ENCODE measurements at regions not wholly inside any gene's neighbourhood (a gene's known extent, or its start where the extent isn't known, plus 50 kb on each side); places are given as distances from the start of the nearest gene placed in this dataset.

GRCh38 chrX:44062840-44063239 is 89.7 kb upstream of the NDP start:
- Histone ChIP-seq H3K9me3 (replicated peaks; ENCODE audit: control insufficient read depth, insufficient read depth, low read length) (no peaks in the 10 kb centered on the region), H2AFZ (ENCODE audit: low read depth, low read length) (no peak overlapping the region), H3K79me2 (ENCODE audit: control insufficient read depth, insufficient read depth, low read length) (no peaks in the 10 kb centered on the region), H3K27me3 (ENCODE audit: control insufficient read depth in 2 of 2, insufficient read depth in 2 of 2, low read length in 2 of 2) (no peaks in the 10 kb centered on the region), H3K4me2 (ENCODE audit: insufficient read depth, low read length) (no peak overlapping the region), H3K27ac (ENCODE audit: insufficient read depth, low read depth, low read length) (no peak overlapping the region), H3K4me3 (replicated peaks in 1 of 3; ENCODE audit: insufficient read depth in 1 of 3, low read depth in 1 of 3, low read length in 3 of 3) (no peak overlapping the region), H3K9me1 (replicated peaks; ENCODE audit: control insufficient read depth, extremely low read depth, insufficient read depth, low read length) (no peaks in the 10 kb centered on the region), H3K4me1 (ENCODE audit: control insufficient read depth, extremely low read depth, insufficient read depth, low read length) (no peaks in the 10 kb centered on the region), H4K20me1 (replicated peaks; ENCODE audit: control insufficient read depth, extremely low read depth, insufficient read depth, low read length) (no peaks in the 10 kb centered on the region), H3K36me3 (ENCODE audit: control insufficient read depth in 2 of 2, extremely low read depth in 1 of 2, insufficient read depth in 2 of 2, low read length in 2 of 2) (no peaks in the 10 kb centered on the region), H3K9ac (replicated peaks; ENCODE audit: extremely low read depth, insufficient read depth, low read length) (no peak overlapping the region)
- no peak for FAIRE-seq
- no TSS peak for BruUV-seq (replicated peaks)
- dilution Hi-C loops (cut with MboI; ENCODE audit: extremely low pct_ligation_motif_present, low sequenced_read_pairs) (no loop called here), intact Hi-C loops (cut with micrococcal nuclease) (no loop called here)
- ChIA-PET CTCF (no interaction called here), POLR2A (no interaction called here)
- no peak for TF ChIP-seq POLR2AphosphoS5 (IDR thresholded peaks at IDR 0.05; ENCODE audit: insufficient read depth, low read depth, low read length)
- TF ChIP-seq MAX (IDR thresholded peaks at IDR 0.05; ENCODE audit: insufficient read depth, insufficient read length) = no peak
- no peak for TF ChIP-seq FOS (IDR thresholded peaks at IDR 0.05; ENCODE audit: borderline replicate concordance, insufficient read depth, low read length)
- TF ChIP-seq EZH2 (IDR thresholded peaks at IDR 0.05; ENCODE audit: borderline replicate concordance, low read depth, low read length, severe bottlenecking) = no peak
- no peak for TF ChIP-seq POLR2A (IDR thresholded peaks at IDR 0.05; ENCODE audit: low read depth, low read length)
- TF ChIP-seq JUN (IDR thresholded peaks at IDR 0.05; ENCODE audit: borderline replicate concordance, insufficient read depth, insufficient read length, low read depth) = no peak
- DNase-seq (ENCODE audit: low read depth, low spot score) = no peak

GRCh38 chrX:44061968-44062614 is 88.9 kb upstream of the NDP start:
- no TSS peak for BruUV-seq (replicated peaks)
- ChIA-PET POLR2A (no interaction called here), CTCF (no interaction called here)
- no peak for FAIRE-seq
- no peaks in the 10 kb centered on the region for H3K79me2 ChIP-seq (ENCODE audit: control insufficient read depth, insufficient read depth, low read length)
- no peak for DNase-seq (ENCODE audit: low read depth, low spot score)
- intact Hi-C loops (cut with micrococcal nuclease) (no loop called here), dilution Hi-C loops (cut with MboI; ENCODE audit: extremely low pct_ligation_motif_present, low sequenced_read_pairs) (no loop called here)
- no peaks in the 10 kb centered on the region for H4K20me1 ChIP-seq (replicated peaks; ENCODE audit: control insufficient read depth, extremely low read depth, insufficient read depth, low read length)
- H3K27ac ChIP-seq (ENCODE audit: insufficient read depth, low read depth, low read length) = no peak overlapping the region
- TF ChIP-seq EZH2 (IDR thresholded peaks at IDR 0.05; ENCODE audit: borderline replicate concordance, low read depth, low read length, severe bottlenecking) (no peak), POLR2AphosphoS5 (IDR thresholded peaks at IDR 0.05; ENCODE audit: insufficient read depth, low read depth, low read length) (no peak), GATA2 (IDR thresholded peaks at IDR 0.05; ENCODE audit: insufficient read depth, insufficient read length, low read depth, low read length) (no peak), FOS (IDR thresholded peaks at IDR 0.05; ENCODE audit: borderline replicate concordance, insufficient read depth, low read length) (no peak), POLR2A (IDR thresholded peaks at IDR 0.05; ENCODE audit: low read depth, low read length) (no peak), JUN (IDR thresholded peaks at IDR 0.05; ENCODE audit: borderline replicate concordance, insufficient read depth, insufficient read length, low read depth) (no peak), MYC (IDR thresholded peaks at IDR 0.05; ENCODE audit: low read depth, low read length) (no peak), CTCF (IDR thresholded peaks at IDR 0.05; ENCODE audit: extremely low read depth in 1 of 2, insufficient read depth in 1 of 2, low read depth in 1 of 2, low read length in 2 of 2) (no peak), MAX (IDR thresholded peaks at IDR 0.05; ENCODE audit: insufficient read depth, insufficient read length) (no peak)
- no peaks in the 10 kb centered on the region for H3K9me3 ChIP-seq (replicated peaks; ENCODE audit: control insufficient read depth, insufficient read depth, low read length)
- no peaks in the 10 kb centered on the region for H3K27me3 ChIP-seq (ENCODE audit: control insufficient read depth in 2 of 2, insufficient read depth in 2 of 2, low read length in 2 of 2)
- no peaks in the 10 kb centered on the region for H3K4me1 ChIP-seq (ENCODE audit: control insufficient read depth, extremely low read depth, insufficient read depth, low read length)
- no peak overlapping the region for H2AFZ ChIP-seq (ENCODE audit: low read depth, low read length)
- no peak overlapping the region for H3K9ac ChIP-seq (replicated peaks; ENCODE audit: extremely low read depth, insufficient read depth, low read length)
- H3K4me3 ChIP-seq (replicated peaks in 1 of 3; ENCODE audit: insufficient read depth in 1 of 3, low read depth in 1 of 3, low read length in 3 of 3) = no peak overlapping the region
- no peak overlapping the region for H3K4me2 ChIP-seq (ENCODE audit: insufficient read depth, low read length)
- no peaks in the 10 kb centered on the region for H3K36me3 ChIP-seq (ENCODE audit: control insufficient read depth in 2 of 2, extremely low read depth in 1 of 2, insufficient read depth in 2 of 2, low read length in 2 of 2)
- no peaks in the 10 kb centered on the region for H3K9me1 ChIP-seq (replicated peaks; ENCODE audit: control insufficient read depth, extremely low read depth, insufficient read depth, low read length)
